ENCODE measurements at regions not wholly inside any gene's neighbourhood (a gene's known extent, or its start where the extent isn't known, plus 50 kb on each side); places are given as distances from the start of the nearest gene placed in this dataset.

- Histone ChIP-seq H3K27me3 (no peaks in the 10 kb centered on the region), H3K4me3 (no peak overlapping the region), H3K9me3 (no peaks in the 10 kb centered on the region), H3K4me1 (peaks cover 18% of the 10 kb centered on the region), H3K27ac (peak overlapping the region in 1 of 4 donors; percentile 39), H3K36me3 (replicated peaks in 1 of 2; ENCODE audit: insufficient read depth in 1 of 2, low read depth in 2 of 2) (no peaks in the 10 kb centered on the region)
- TF ChIP-seq POLR2A (IDR thresholded peaks at IDR 0.05) (no peak), CTCF (IDR thresholded peaks at IDR 0.05) (peak in 4 of 7 experiments; percentile 25 to 40 (median 27))
- no peak for DNase-seq
- no peak for ATAC-seq
- intact Hi-C loops (cut with DNase I) = loop anchor here (10.0 kb wide), 1 partner anchor 81 kb away; no protein-coding TSS in a partner anchor
- 78 to 79% methylated on average over 12 of the region's 12 CpGs for WGBS, 2 donors
Observed at GRCh38 chr16:29315916-29316517, 90.5 kb downstream of the NPIPB11 start.

DNA sequence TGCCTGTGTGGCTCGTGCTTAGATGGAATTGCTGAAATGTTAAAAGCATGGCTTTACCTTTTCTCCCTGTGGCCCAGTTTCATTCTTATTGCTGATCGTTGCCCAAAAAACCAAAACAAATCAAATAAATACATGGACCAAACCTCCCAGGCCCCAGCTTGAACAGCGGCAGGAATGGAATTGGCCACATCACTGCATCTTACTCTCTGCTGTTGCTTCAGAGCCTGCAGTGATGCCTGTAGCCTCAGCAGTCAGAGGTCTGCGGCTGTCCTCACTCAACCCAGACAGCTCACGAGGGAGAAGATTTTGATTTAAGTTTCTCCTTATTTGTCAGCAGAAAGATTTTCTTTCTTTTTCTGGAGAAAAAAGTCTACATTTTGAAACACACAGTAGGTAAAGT is 91.5 kb downstream of the NPIPB11 start:
- DNase-seq (no peak), ATAC-seq (no peak)
- no peaks in the 10 kb centered on the region for H3K9me3 ChIP-seq
- H3K27ac ChIP-seq = no peak overlapping the region
- peaks cover 26% of the 10 kb centered on the region for H3K4me1 ChIP-seq
- no peak for TF ChIP-seq CTCF (IDR thresholded peaks at IDR 0.05)
- TF ChIP-seq POLR2A (IDR thresholded peaks at IDR 0.05) = no peak
- no peaks in the 10 kb centered on the region for H3K36me3 ChIP-seq (replicated peaks in 1 of 2; ENCODE audit: insufficient read depth in 1 of 2, low read depth in 2 of 2)
- WGBS, 2 donors = 90 to 96% methylated on average over 5 of the region's 5 CpGs
- intact Hi-C loops (cut with DNase I) = loop anchor here (10.0 kb wide), 1 partner anchor 80 kb away; no protein-coding TSS in a partner anchor
- H3K27me3 ChIP-seq = no peaks in the 10 kb centered on the region
- H3K4me3 ChIP-seq = no peak overlapping the region

- 89 to 93% methylated on average over 11 to 20 of the region's 20 CpGs for WGBS, 2 donors
- intact Hi-C loops (cut with DNase I) = loop anchor here (10.0 kb wide), 1 partner anchor 80 kb away; no protein-coding TSS in a partner anchor
- Histone ChIP-seq H3K4me1 (peaks cover 26% of the 10 kb centered on the region), H3K4me3 (no peak overlapping the region), H3K27ac (no peak overlapping the region), H3K36me3 (replicated peaks in 1 of 2; ENCODE audit: insufficient read depth in 1 of 2, low read depth in 2 of 2) (no peaks in the 10 kb centered on the region), H3K9me3 (no peaks in the 10 kb centered on the region), H3K27me3 (no peaks in the 10 kb centered on the region)
- ATAC-seq (no peak), DNase-seq (no peak)
- no peak for TF ChIP-seq POLR2A (IDR thresholded peaks at IDR 0.05)
- no peak for TF ChIP-seq CTCF (IDR thresholded peaks at IDR 0.05)
Observed at GRCh38 chr16:29314292-29314934, 92.1 kb downstream of the NPIPB11 start.

DNA sequence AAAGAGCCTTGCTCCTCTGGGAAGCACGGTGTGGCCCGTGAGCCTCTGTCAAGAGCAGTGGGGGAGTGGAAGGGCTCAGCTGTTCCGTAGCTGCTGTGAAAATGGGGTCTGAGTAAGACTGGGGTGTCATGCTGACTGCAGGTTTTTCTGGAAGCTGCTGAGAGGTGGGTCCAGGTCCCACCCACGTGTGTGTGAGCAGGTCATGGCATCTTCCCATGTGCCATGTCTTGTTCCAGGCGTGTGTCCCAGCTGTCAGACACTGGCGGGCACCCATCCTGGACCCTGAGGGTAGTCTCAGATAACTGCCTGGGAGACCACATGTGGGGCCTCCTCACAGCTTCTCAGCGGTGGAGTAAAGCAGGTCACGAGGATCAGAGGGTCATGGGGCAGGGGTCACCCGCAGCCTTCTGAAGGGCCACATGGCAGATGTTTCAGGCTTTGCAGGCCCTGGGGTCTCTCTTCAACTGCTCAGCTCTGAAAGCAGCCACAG is 92.9 kb downstream of the NPIPB11 start:
- ATAC-seq (no peak), DNase-seq (no peak)
- Histone ChIP-seq H3K36me3 (replicated peaks in 1 of 2; ENCODE audit: insufficient read depth in 1 of 2, low read depth in 2 of 2) (no peaks in the 10 kb centered on the region), H3K4me3 (no peak overlapping the region), H3K27ac (peak overlapping the region in 1 of 4 donors; percentile 16), H3K9me3 (no peaks in the 10 kb centered on the region), H3K4me1 (peaks cover 26% of the 10 kb centered on the region), H3K27me3 (no peaks in the 10 kb centered on the region)
- intact Hi-C loops (cut with DNase I) = loop anchor here (10.0 kb wide), 1 partner anchor 79 kb away; no protein-coding TSS in a partner anchor
- WGBS, 2 donors = 67 to 83% methylated on average over 2 to 8 of the region's 9 CpGs
- TF ChIP-seq POLR2A (IDR thresholded peaks at IDR 0.05) (no peak), CTCF (IDR thresholded peaks at IDR 0.05) (no peak)

All from body of pancreas (tissue), 4 donors.